GM19351 (cell line): ENCODE measurements at regions not wholly inside any gene's neighbourhood (a gene's known extent, or its start where the extent isn't known, plus 50 kb on each side); places are given as distances from the start of the nearest gene placed in this dataset.
"Not testable (repeated sequence)": the region's sequence is repeated elsewhere in the genome, so short reads cannot be mapped to it uniquely, and the experiment has no call there.

Experiments used
- ATAC-seq: cut with Tn5 transposase; IDR thresholded peaks from one replicate; pipeline ENCODE4 v1.9.1; 2021; ENCODE audit warnings: mild to moderate bottlenecking, moderate library complexity; ENCODE audit not compliant: unreplicated experiment

DNA sequence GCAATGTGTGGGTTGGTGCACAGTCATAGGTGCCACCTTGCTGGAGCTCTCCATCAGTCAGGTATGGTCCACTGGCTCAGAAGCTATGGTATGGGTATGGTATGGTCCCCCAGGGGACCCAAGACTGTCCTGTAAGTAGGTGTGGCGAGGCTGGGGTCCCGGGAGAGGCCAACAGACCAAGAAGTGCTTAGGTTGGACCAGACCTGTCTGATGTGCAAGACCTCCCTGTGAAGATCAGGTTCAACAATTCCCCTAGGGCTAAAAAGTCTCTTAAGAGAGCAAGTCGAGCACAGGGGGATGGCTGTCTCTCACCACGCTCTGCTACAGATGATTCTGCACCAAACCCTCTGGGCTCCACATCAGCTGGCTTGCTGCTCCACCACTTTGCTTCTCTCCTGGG is 1145.0 kb downstream of the RPA4 start:
- ATAC-seq, result no peak

DNA sequence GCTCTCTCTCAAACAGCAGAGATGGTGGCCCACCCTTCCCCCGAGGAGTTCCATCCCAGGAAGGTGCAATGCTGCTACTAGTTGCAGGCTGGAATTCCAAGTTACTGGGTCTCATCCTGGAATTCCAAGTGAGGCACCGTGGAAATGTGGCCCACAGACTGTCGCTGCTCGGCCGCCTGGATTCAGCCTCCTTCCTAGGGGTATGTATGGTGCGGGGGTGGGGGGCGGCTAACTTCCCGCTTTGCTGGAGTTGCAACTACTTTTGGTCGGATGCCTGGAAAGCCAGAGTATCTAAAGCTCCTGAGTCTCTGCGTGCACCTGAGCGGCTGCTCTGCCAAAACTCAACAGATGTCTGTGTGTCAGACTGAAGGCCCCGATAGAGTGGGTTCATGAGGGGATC is 1146.2 kb downstream of the RPA4 start:
- no peak for ATAC-seq

DNA sequence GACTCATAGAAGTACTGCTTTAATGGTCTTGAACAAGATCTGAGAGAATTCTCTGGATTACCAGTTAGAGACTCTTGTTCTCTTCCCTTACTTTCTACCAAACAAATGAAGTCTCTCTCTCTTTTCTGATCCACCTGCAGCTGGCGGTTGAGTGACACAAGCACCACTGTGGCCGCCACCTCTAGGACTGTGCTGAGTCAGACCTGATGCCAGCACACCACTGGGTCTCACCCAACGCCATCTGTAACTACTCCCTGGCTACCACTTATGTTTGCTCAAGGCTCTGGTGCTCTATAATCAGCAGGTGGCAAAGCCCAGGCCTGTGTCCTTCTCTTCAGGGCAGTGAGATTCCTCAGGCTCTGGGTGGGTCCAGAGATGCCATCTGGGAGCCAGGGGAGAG is 1173.5 kb downstream of the RPA4 start:
- ATAC-seq, result no peak

- ATAC-seq, result no peak
Measured at GRCh38 chrX:98065151-98065550, 1181.4 kb downstream of the RPA4 start.

GRCh38 chrX:98067611-98068010 is 1183.9 kb downstream of the RPA4 start:
- no peak for ATAC-seq

DNA sequence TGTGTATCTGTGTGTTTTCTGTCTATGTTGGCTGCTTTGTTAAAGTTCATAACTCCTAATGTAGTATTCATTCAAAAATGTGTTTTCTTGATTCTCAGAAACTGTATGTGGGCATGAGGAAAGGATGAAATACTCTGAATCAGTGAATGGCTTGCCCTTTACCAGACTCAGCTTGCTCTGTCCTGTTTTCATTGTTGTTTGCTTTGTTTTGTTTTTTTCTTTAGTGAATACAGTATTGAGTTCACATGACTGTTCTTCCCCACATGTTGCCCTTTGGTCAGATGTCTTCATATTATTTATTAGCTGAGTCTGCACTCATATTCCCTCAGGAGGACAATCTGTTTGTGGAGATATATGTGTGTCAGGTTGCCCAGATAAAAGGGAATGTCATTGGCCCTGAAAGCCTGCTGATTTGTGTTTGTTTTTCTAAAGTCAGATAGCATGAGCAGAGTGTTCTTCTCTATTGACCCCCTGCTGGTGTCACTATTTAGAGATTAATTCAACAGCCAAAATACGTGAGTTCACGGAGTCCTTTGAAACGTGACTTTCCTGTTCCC is 1184.4 kb downstream of the RPA4 start:
- no peak for ATAC-seq

- no peak for ATAC-seq
Measured at GRCh38 chrX:98071331-98071730, 1187.6 kb downstream of the RPA4 start.

- ATAC-seq, result no peak
Measured at GRCh38 chrX:98077440-98077839, 1193.7 kb downstream of the RPA4 start.

DNA sequence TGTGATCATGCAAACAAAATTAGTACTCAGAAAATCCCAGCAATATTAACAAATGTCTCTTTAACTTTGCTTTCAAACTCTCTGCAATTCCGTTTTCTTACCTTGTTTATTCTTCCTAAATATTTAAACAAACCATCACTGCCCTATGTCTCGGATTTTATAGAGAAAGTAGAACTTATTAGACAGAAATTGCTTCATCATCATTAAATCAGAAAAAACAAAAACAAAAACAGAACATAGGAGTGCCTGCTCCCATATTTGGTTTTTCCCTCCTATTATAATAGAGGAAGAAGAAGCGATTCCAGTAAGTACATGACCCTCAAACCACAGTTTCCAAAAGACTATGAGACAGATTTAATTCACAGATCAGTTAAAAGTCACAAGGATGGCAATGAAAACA is 1228.0 kb downstream of the RPA4 start:
- ATAC-seq, result no peak

- no peak for ATAC-seq
Measured at GRCh38 chrX:98114021-98114420, 1230.3 kb downstream of the RPA4 start.

GRCh38 chrX:98141466-98141865 is 1257.8 kb downstream of the RPA4 start:
- no peak for ATAC-seq

DNA sequence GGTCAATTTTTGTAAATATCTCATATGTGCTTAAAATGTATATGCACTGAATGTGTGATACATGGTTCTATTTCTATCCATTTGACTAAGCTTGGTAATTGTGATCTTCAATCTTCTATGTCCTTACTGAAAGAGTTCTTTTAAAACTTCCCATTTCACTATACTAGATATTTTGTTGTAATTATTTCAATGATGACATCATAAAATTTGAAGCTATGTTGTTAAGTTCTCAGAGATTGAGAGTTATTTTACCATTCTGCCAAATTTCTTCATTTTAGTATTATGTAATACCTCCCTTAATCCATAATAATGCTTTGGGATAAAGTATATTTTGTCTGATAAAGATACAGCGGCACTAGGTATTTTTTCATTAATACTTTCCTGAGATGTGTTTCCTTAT is 1307.3 kb downstream of the RPA4 start:
- no peak for ATAC-seq

DNA sequence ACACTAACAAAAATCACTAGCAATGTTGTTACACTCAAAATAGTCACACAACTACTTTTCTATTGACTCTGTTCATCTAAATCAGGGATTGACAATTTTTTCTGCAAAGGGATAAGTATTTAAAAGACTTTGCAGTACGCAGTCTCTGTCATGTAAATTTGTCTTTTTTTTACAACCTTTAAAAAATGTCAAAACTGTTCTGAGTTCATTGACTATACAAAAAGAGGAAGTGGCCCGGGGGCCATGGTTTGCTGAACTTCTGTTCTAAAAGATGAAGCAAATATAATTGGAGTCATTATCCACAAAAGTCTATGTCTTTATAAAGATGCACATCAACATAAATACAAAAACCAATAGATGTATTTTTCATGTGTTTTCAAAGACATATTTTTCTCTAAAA is 1310.3 kb downstream of the RPA4 start:
- ATAC-seq, result no peak

DNA sequence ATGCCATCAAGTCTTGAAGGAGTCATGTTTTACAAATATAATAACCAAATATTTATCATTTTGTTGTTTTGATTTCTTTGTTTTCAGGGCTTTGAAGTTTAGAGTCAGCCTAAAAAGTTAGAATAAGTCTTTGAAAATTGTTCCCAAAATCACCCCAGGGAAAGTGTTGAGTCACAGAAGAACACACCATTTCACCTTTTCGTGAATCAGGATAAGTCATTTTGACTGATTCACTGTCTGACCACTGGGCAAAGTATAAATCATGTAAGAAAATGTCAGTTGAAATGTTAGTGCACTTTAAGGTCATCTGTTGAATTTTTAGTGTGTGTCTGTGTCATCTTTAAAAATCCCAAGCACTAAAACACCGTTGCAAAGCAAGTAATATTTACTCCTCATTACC is 1320.1 kb downstream of the RPA4 start:
- ATAC-seq, result no peak

GRCh38 chrX:98207947-98208346 is 1324.2 kb downstream of the RPA4 start:
- ATAC-seq, result no peak

DNA sequence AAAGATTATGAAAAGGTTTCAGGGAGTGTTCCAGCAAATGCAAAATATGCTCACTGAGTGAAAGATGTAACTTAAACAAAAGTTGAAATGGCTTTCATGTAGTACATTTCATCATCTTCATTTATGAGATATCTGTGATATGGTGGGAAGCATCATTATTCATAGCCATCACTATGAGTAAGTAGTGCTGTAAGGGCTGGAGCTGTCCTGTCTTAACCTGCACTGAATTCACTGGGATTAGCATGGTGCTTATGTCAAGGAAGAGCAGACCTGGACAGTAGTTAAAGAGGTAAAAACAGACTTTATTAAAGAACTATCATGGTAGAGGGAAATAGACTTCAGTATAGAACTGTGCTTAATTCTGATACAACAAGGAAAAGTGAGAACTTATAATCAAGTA is 1347.3 kb downstream of the RPA4 start:
- no peak for ATAC-seq

GRCh38 chrX:98240061-98240460 is 1356.4 kb downstream of the RPA4 start:
- not testable (repeated sequence) for ATAC-seq

DNA sequence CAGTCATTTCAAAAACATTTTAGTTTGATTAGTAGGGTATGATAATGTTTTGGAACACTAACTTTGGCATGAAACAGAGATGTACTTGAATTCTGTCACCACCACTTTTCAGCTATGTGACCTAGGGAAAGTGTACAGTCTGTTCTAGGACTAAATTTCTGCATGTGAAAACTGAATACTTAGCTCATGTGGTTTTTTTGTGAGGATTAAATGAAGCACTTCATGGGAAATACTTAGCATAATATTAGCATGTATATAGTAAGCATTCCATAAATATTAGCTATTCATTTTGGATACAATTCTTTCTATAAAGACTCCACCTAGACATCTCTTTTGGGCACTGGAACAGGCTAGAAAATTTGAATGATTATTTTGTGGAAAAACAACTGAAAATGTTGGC is 1379.4 kb downstream of the RPA4 start:
- no peak for ATAC-seq

- no peak for ATAC-seq
Measured at GRCh38 chrX:98289726-98290125, 1406.0 kb downstream of the RPA4 start.

DNA sequence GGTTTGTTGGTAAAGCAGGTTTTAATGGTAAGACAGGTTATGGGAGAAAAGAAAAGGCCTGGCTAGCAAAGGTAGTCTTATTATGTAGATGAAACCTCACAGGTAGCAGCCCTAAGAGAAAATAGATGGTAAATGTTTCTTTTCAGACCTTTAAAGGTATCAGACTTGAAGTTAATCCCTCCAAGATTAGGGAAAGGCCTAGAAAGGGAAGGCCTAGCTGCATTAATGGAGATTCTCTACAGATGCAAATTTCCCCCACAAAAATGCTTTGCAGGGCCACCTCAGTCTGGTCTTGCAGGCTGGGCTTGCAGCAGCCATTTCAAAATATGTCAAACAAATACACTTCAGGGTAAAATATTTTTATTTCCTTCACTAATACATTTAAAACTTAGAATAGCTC is 1410.6 kb downstream of the RPA4 start:
- no peak for ATAC-seq

GRCh38 chrX:98296129-98296528 is 1412.4 kb downstream of the RPA4 start:
- ATAC-seq, result no peak

GRCh38 chrX:98299785-98300184 is 1416.1 kb downstream of the RPA4 start:
- ATAC-seq, result no peak

- ATAC-seq, result not testable (repeated sequence)
Measured at GRCh38 chrX:98300536-98300935, 1416.8 kb downstream of the RPA4 start.

DNA sequence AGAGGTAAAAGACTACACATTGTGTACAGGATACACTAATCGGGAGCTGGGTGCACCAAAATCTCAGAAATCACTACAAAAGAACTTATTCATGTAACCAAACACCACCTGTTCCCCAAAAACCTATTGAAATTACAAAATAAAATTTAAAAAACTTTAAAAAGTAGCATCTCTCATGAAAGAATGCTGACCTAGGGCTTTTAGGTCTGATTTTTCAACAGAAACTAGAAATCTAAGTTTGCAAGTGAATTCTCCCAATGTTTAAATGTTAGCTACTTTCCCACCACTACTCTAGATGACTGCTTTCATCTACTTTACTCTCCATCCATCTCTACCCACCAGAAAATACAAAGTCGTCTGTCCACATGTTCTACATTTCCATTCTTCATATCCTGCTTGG is 1447.7 kb downstream of the RPA4 start:
- no peak for ATAC-seq
